DND-41 (cell line): ENCODE measurements at regions not wholly inside any gene's neighbourhood (a gene's known extent, or its start where the extent isn't known, plus 50 kb on each side); places are given as distances from the start of the nearest gene placed in this dataset.

Experiments
- EZH2 ChIP-seq: IDR thresholded peaks from 3 replicates; pipeline ENCODE4 v1.6.1; 2012; ENCODE audit warnings: borderline replicate concordance, low read depth, mild to moderate bottlenecking, moderate library complexity, low read length, inconsistent platforms; ENCODE audit not compliant: severe bottlenecking
- TF ChIP-seq, protein P1 (sequence below): IDR thresholded peaks from 2 replicates; pipeline ENCODE4 v1.5.1; 2012; ENCODE audit warnings: borderline replicate concordance, low read length, moderate library complexity, mild to moderate bottlenecking; ENCODE audit not compliant: poor library complexity, severe bottlenecking; ENCODE audit errors: extremely low read depth

GRCh38 chr6:15957655-15958169 is 171.2 kb upstream of the MYLIP start:
- TF ChIP-seq EZH2: no peak
- TF ChIP-seq, protein P1, sequence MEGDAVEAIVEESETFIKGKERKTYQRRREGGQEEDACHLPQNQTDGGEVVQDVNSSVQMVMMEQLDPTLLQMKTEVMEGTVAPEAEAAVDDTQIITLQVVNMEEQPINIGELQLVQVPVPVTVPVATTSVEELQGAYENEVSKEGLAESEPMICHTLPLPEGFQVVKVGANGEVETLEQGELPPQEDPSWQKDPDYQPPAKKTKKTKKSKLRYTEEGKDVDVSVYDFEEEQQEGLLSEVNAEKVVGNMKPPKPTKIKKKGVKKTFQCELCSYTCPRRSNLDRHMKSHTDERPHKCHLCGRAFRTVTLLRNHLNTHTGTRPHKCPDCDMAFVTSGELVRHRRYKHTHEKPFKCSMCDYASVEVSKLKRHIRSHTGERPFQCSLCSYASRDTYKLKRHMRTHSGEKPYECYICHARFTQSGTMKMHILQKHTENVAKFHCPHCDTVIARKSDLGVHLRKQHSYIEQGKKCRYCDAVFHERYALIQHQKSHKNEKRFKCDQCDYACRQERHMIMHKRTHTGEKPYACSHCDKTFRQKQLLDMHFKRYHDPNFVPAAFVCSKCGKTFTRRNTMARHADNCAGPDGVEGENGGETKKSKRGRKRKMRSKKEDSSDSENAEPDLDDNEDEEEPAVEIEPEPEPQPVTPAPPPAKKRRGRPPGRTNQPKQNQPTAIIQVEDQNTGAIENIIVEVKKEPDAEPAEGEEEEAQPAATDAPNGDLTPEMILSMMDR: no peak
